Colonic mucosa (tissue), 4 donors: ENCODE measurements at regions not wholly inside any gene's neighbourhood (a gene's known extent, or its start where the extent isn't known, plus 50 kb on each side); places are given as distances from the start of the nearest gene placed in this dataset.

Experiments used
- DNase-seq: peaks from one replicate; pipeline ENCODE4 v3.0.0-alpha.2; 2020
- H3K27ac ChIP-seq: fragments of 200-600 bp; one replicate; pipeline ENCODE4 v1.8.0; 2021
- H3K27me3 ChIP-seq: fragments of 200-600 bp; one replicate; pipeline ENCODE4 v1.8.0; 2021
- H3K36me3 ChIP-seq: fragments of 200-600 bp; one replicate; pipeline ENCODE4 v1.8.0; 2021
- H3K4me1 ChIP-seq: fragments of 200-600 bp; one replicate; pipeline ENCODE4 v1.8.0; 2021; ENCODE audit warnings: mild to moderate bottlenecking
- H3K4me3 ChIP-seq: fragments of 200-600 bp; one replicate; pipeline ENCODE4 v1.8.0; 2021
- H3K9ac ChIP-seq, 2 donors: one replicate each; pipeline ENCODE4 v1.7.0; 2013; ENCODE audit warnings: control low read depth in 2 of 2, low read depth in 2 of 2, low read length in 2 of 2
- H3K9me3 ChIP-seq: fragments of 200-600 bp; one replicate; pipeline ENCODE4 v1.8.0; 2021
- intact Hi-C: fragments of 100-400 bp; cut with DNase I; formaldehyde crosslinking; loops from one replicate; pipeline ENCODE4 v1.14.1; 2022
- TF ChIP-seq, protein P1 (sequence below): fragments of 200-600 bp; IDR thresholded peaks from one replicate; pipeline ENCODE4 v1.8.0; 2022; ENCODE audit warnings: antibody characterized with exemption, mild to moderate bottlenecking
- donor health status: healthy.
- donor health status: DM: no; HTN: no; CAD: no.
- donor health status: DM: no; HTN: no; CAD: no.

DNA sequence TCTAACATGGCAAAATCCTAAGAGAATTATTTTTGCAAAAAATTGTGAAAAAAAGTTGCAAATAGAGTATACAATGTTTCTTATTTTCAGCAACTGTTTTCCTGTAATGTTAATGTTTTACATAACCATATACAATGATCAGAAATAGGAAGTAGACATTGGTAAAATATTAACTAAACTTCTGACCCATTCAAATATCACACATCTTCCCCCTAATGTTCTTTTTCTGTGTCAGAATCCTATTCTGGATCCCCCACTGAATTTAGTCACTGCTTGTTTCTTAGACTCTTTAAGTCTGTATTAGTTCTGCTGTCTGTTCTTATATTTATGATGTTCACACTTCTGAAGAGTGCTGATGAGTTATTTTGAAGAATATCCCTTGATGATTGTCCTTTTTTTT lies 62.0 kb downstream of the HFE start:
- no peak for DNase-seq
- no peak overlapping the region for H3K9ac ChIP-seq
- intact Hi-C loops, result no loop called here

DNA sequence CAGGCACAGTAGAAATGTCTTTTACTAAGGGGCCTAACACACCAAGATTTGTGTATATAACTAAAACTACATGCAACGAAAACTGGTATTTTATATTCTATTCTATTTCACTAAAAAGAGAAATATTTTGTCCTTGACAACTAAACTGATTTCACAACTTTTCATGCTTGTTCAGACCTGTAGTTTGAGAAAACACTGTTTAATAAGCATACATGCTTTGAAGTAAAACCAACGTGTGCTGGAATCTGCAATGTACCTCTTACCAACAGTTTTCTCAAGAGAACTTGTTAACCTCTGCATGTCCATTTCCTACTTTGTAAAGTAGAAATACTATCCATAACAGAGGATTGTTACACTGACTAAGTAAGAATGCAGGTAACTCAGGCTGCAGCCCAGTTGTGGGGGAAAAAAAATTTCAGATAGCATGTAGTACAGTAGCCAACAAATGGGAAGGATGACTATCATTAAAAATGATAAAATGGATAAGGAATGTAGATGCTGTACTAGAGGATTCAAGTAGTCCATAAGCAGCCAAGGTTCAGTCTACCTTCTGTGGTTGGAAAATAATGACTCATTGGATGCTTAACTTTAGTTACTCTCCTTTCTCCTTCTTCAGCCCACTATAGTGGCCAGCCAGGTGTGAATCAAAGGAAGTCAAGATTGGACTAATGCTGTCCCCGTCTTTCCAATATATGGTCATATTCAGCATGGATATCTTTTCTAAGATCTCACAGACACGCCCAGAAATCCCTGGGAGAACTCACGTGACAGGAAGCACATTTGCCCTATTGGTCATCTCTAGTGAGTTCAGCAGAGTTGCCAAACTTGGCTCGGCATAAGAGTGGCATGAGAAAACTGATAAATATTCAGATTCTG lies 65.2 kb downstream of the HFE start:
- H3K27ac ChIP-seq, result no peak overlapping the region
- intact Hi-C loops, result no loop called here
- TF ChIP-seq, protein P1, sequence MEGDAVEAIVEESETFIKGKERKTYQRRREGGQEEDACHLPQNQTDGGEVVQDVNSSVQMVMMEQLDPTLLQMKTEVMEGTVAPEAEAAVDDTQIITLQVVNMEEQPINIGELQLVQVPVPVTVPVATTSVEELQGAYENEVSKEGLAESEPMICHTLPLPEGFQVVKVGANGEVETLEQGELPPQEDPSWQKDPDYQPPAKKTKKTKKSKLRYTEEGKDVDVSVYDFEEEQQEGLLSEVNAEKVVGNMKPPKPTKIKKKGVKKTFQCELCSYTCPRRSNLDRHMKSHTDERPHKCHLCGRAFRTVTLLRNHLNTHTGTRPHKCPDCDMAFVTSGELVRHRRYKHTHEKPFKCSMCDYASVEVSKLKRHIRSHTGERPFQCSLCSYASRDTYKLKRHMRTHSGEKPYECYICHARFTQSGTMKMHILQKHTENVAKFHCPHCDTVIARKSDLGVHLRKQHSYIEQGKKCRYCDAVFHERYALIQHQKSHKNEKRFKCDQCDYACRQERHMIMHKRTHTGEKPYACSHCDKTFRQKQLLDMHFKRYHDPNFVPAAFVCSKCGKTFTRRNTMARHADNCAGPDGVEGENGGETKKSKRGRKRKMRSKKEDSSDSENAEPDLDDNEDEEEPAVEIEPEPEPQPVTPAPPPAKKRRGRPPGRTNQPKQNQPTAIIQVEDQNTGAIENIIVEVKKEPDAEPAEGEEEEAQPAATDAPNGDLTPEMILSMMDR, result no peak
- H3K36me3 ChIP-seq, result no peaks in the 10 kb centered on the region
- no peak for DNase-seq
- no peaks in the 10 kb centered on the region for H3K4me1 ChIP-seq
- H3K27me3 ChIP-seq, result no peaks in the 10 kb centered on the region
- no peak overlapping the region for H3K9ac ChIP-seq
- no peaks in the 10 kb centered on the region for H3K9me3 ChIP-seq
- no peak overlapping the region for H3K4me3 ChIP-seq

More for the DNA sequence above, 62.0 kb downstream of the HFE start:
- H3K27ac ChIP-seq, result no peak overlapping the region
- TF ChIP-seq, protein P1, result no peak
- no peaks in the 10 kb centered on the region for H3K4me1 ChIP-seq
- no peaks in the 10 kb centered on the region for H3K36me3 ChIP-seq
- no peak overlapping the region for H3K4me3 ChIP-seq
- no peaks in the 10 kb centered on the region for H3K27me3 ChIP-seq
- H3K9me3 ChIP-seq, result no peaks in the 10 kb centered on the region

DNA sequence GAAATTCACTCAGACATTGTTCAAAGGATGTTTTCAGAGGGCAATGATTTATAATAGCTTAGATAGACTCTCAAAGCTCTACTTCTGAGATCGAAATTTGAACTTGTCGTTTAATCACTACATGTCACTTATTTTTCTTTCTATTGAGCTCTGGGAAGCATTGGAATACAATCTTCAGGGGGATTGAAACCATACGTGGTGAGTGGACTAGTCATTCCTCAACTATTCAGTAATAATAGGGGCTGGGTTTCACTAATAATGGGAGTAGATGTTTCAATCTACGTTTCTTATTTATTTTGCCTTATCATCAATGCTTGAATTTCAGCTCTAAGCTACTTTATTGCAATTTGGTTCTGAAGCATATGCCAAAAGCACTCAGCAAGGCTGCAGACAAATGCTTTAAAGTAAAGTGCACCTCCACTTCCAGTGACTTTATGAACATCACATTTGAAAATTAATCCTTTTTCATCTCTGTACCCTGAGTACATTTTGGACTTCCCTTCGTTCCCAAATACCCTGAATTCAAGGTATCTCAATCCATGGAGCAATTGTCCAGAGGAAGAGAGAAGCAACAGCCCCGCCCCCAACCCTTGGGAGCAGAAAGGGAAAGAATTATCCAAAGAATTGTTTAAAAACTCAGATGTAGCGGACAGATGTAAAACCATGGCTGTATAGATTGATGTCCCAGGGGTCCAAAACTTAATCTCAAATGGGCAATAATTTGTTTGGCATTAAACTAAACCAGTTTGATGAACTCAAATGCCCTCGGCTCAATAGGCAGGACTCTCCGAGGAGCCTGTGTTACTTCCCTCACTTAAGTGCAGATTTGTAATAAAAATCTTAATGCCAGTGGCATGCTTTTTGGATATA lies 68.1 kb downstream of the HFE start:
- intact Hi-C loops, result loop anchor here (5.0 kb wide), 1 partner anchor 42 kb away; a partner anchor contains a TSS
- TF ChIP-seq, protein P1, result no peak
- H3K27me3 ChIP-seq, result no peaks in the 10 kb centered on the region
- peak overlapping the region; percentile 19 to 91 for H3K9ac ChIP-seq
- peak; percentile 65 for DNase-seq
- H3K4me1 ChIP-seq, result no peaks in the 10 kb centered on the region
- no peaks in the 10 kb centered on the region for H3K36me3 ChIP-seq
- peak overlapping the region; percentile 50 for H3K4me3 ChIP-seq
- H3K9me3 ChIP-seq, result no peaks in the 10 kb centered on the region
- peak overlapping the region; percentile 98 for H3K27ac ChIP-seq

DNA sequence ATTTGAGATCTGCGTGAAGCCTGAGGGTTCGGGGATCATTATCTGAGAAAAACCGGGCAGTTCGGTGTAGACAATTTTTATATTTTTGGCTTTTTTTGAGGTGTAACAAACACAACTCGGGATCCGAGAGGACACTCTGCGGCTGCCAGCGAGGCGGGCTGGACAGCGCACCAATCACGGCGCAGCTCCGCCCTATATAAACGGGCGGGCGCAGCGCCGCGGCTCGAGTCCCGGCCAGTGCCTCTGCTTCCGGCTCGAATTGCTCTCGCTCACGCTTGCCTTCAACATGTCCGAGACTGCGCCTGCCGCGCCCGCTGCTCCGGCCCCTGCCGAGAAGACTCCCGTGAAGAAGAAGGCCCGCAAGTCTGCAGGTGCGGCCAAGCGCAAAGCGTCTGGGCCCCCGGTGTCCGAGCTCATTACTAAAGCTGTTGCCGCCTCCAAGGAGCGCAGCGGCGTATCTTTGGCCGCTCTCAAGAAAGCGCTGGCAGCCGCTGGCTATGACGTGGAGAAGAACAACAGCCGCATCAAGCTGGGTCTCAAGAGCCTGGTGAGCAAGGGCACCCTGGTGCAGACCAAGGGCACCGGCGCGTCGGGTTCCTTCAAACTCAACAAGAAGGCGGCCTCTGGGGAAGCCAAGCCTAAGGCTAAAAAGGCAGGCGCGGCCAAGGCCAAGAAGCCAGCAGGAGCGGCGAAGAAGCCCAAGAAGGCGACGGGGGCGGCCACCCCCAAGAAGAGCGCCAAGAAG lies 69.0 kb downstream of the HFE start:
- Histone ChIP-seq H3K36me3 (no peaks in the 10 kb centered on the region), H3K9me3 (no peaks in the 10 kb centered on the region), H3K4me1 (no peaks in the 10 kb centered on the region), H3K27me3 (no peaks in the 10 kb centered on the region), H3K4me3 (peak overlapping the region; percentile 50), H3K27ac (peak overlapping the region; percentile 98), H3K9ac (peak overlapping the region; percentile 91 to 93)
- TF ChIP-seq, protein P1, result no peak
- intact Hi-C loops, result loop anchor here (2.0 to 5.0 kb wide), 2 partner anchors 31 to 41 kb away; a partner anchor contains a TSS
- peak; percentile 93 for DNase-seq

DNA sequence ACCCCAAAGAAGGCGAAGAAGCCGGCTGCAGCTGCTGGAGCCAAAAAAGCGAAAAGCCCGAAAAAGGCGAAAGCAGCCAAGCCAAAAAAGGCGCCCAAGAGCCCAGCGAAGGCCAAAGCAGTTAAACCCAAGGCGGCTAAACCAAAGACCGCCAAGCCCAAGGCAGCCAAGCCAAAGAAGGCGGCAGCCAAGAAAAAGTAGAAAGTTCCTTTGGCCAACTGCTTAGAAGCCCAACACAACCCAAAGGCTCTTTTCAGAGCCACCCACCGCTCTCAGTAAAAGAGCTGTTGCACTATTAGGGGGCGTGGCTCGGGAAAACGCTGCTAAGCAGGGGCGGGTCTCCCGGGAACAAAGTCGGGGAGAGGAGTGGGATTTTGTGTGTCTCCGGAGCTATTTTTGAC lies 69.6 kb downstream of the HFE start:
- intact Hi-C loops, result loop anchor here (2.0 to 5.0 kb wide), 2 partner anchors 32 to 40 kb away; a partner anchor contains a TSS
- DNase-seq, result peak; percentile 77
- no peaks in the 10 kb centered on the region for H3K27me3 ChIP-seq

More for the DNA sequence above, 69.6 kb downstream of the HFE start:
- Histone ChIP-seq H3K9me3 (no peaks in the 10 kb centered on the region), H3K4me3 (peak overlapping the region; percentile 50), H3K36me3 (no peaks in the 10 kb centered on the region), H3K27ac (peak overlapping the region; percentile 98), H3K4me1 (no peaks in the 10 kb centered on the region), H3K9ac (peak overlapping the region; percentile 91 to 93)
- TF ChIP-seq, protein P1, result no peak
